Nephron (organoid): ENCODE measurements at regions not wholly inside any gene's neighbourhood (a gene's known extent, or its start where the extent isn't known, plus 50 kb on each side); places are given as distances from the start of the nearest gene placed in this dataset.

ENCODE experiments used
- H3K27ac Mint-ChIP-seq, 3 experiments: 2 replicates each; pipeline ENCODE4 v1.8.0; 2020; ENCODE audit warnings: mixed read lengths in 3 of 3, mild to moderate bottlenecking in 2 of 3, moderate library complexity in 1 of 3
- H3K27me3 Mint-ChIP-seq: 2 replicates; pipeline ENCODE4 v1.8.0; 2021; ENCODE audit warnings: low read depth, mild to moderate bottlenecking, moderate library complexity, mixed read lengths
- H3K36me3 Mint-ChIP-seq: 2 replicates; pipeline ENCODE4 v1.8.0; 2020; ENCODE audit warnings: low read depth, mixed read lengths
- H3K4me1 Mint-ChIP-seq: 2 replicates; pipeline ENCODE4 v1.8.0; 2020; ENCODE audit warnings: mixed read lengths
- H3K4me3 Mint-ChIP-seq, 3 experiments: 2 replicates each; pipeline ENCODE4 v1.8.0; 2020; ENCODE audit warnings: mild to moderate bottlenecking in 3 of 3, mixed read lengths in 3 of 3, moderate library complexity in 2 of 3
- H3K9me3 Mint-ChIP-seq: 2 replicates; pipeline ENCODE4 v1.8.0; 2020; ENCODE audit warnings: mixed read lengths
- TF ChIP-seq, protein P1 (sequence below), 3 experiments: fragments of 200-600 bp; sonication (generic); IDR thresholded peaks; one replicate each; pipeline ENCODE4 v1.5.0; 2021; ENCODE audit warnings: antibody characterized with exemption in 3 of 3; ENCODE audit not compliant: unreplicated experiment in 3 of 3

GRCh38 chr10:21021843-21022594 lies 124.9 kb upstream of the NEBL start:
- peaks cover 4% of the 10 kb centered on the region for H3K27me3 Mint-ChIP-seq
- H3K4me3 Mint-ChIP-seq: no peak overlapping the region
- no peaks in the 10 kb centered on the region for H3K36me3 Mint-ChIP-seq
- H3K9me3 Mint-ChIP-seq: no peaks in the 10 kb centered on the region
- no peaks in the 10 kb centered on the region for H3K4me1 Mint-ChIP-seq
- TF ChIP-seq, protein P1, sequence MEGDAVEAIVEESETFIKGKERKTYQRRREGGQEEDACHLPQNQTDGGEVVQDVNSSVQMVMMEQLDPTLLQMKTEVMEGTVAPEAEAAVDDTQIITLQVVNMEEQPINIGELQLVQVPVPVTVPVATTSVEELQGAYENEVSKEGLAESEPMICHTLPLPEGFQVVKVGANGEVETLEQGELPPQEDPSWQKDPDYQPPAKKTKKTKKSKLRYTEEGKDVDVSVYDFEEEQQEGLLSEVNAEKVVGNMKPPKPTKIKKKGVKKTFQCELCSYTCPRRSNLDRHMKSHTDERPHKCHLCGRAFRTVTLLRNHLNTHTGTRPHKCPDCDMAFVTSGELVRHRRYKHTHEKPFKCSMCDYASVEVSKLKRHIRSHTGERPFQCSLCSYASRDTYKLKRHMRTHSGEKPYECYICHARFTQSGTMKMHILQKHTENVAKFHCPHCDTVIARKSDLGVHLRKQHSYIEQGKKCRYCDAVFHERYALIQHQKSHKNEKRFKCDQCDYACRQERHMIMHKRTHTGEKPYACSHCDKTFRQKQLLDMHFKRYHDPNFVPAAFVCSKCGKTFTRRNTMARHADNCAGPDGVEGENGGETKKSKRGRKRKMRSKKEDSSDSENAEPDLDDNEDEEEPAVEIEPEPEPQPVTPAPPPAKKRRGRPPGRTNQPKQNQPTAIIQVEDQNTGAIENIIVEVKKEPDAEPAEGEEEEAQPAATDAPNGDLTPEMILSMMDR (IDR thresholded peaks at IDR 0.05; ENCODE audit: unreplicated experiment in 3 of 3): no peak
- no peak overlapping the region for H3K27ac Mint-ChIP-seq

- Mint-ChIP-seq H3K4me3 (no peak overlapping the region), H3K27ac (no peak overlapping the region), H3K4me1 (no peaks in the 10 kb centered on the region)
Observed at GRCh38 chr10:21021231-21021630, 124.1 kb upstream of the NEBL start.

DNA sequence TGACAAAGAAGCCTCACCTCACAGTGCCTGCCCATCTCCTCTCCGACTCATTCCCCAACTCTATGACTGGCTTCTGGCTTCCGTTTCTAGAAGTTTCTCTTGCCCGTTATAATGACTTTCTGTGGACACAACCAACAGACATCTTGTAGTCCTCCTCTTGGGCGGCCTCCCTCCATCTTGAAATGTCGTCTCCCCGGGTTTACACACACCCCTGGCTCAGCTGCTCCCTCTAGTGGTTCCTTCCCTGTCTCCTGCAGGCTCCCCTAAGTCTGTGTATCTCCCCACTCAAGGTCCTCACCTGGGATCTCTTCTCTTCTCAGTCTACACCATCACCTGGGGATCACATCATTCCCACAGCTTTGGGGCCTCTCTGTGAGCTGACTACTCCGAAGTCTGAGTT lies 123.4 kb upstream of the NEBL start:
- Mint-ChIP-seq H3K27ac (no peak overlapping the region), H3K4me1 (no peaks in the 10 kb centered on the region), H3K27me3 (peaks cover 4% of the 10 kb centered on the region), H3K36me3 (no peaks in the 10 kb centered on the region), H3K4me3 (no peak overlapping the region), H3K9me3 (no peaks in the 10 kb centered on the region)
- TF ChIP-seq, protein P1 (IDR thresholded peaks at IDR 0.05; ENCODE audit: unreplicated experiment in 3 of 3): no peak

More at GRCh38 chr10:21021231-21021630, 124.1 kb upstream of the NEBL start:
- TF ChIP-seq, protein P1 (IDR thresholded peaks at IDR 0.05; ENCODE audit: unreplicated experiment in 3 of 3): no peak
- H3K27me3 Mint-ChIP-seq: peaks cover 4% of the 10 kb centered on the region
- no peaks in the 10 kb centered on the region for H3K9me3 Mint-ChIP-seq
- H3K36me3 Mint-ChIP-seq: no peaks in the 10 kb centered on the region

DNA sequence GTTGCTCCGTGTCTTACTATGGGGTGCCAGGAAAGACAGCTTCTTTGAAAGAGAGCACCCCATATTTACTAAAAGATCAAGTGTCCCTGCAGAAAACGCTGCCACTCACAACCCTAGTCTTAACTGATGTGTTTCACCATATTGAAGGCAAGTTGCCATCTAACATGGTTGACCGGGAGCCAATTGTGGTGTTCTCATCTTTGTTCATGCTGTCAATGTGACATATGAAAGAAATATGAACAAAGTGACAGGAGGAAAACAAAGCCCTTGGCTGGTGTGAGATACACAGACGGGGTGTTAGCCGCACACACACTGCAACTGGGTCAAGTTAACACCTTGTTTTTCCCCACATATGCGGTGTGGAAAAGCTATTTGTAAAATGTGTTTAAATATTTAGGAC lies 122.3 kb upstream of the NEBL start:
- Mint-ChIP-seq H3K36me3 (no peaks in the 10 kb centered on the region), H3K27ac (no peak overlapping the region), H3K27me3 (peaks cover 4% of the 10 kb centered on the region), H3K4me1 (no peaks in the 10 kb centered on the region), H3K4me3 (no peak overlapping the region), H3K9me3 (no peaks in the 10 kb centered on the region)
- TF ChIP-seq, protein P1 (IDR thresholded peaks at IDR 0.05; ENCODE audit: unreplicated experiment in 3 of 3): no peak

DNA sequence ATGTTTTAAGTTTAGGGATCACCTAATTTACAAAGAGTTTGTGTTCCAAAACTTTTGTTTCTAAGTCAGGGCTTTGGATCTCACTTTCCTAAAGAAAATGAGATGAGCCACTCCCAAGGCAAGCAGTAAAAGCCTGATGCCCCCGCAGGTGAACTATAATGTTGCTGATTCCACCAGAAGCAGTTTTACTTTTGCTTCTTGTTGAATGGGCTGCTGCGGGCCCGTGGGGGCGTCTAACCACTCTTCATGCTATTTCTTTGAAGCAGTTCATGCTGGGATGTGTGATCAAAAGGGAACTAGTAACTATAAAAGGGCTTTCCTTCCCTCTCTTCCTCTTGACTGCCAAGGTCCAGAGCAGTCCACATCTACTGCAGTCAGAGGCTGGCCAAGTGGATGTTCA lies 118.7 kb upstream of the NEBL start:
- Mint-ChIP-seq H3K4me1 (no peaks in the 10 kb centered on the region), H3K27me3 (peaks cover 4% of the 10 kb centered on the region), H3K4me3 (no peak overlapping the region), H3K9me3 (no peaks in the 10 kb centered on the region), H3K36me3 (no peaks in the 10 kb centered on the region), H3K27ac (no peak overlapping the region)
- TF ChIP-seq, protein P1 (IDR thresholded peaks at IDR 0.05; ENCODE audit: unreplicated experiment in 3 of 3): no peak

DNA sequence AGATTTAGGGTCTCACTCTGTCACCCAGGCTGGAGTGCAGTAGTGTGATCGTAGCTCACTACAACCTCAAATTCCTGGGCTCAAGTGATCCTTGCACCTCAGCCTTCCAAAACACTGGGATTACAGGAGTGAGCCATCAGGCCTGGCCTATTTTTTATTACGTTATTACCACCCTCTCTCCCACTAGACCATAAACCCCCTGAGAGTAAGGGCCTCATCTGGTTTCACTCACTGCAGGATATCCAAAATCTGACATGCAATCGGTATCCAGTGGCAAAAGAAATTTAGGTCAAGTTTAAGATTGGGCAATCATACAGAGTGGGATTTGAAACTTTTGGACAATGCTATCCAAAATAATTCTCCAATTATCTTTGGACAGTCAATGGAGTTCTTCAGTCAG lies 117.0 kb upstream of the NEBL start:
- Mint-ChIP-seq H3K27me3 (no peaks in the 10 kb centered on the region), H3K4me1 (no peaks in the 10 kb centered on the region), H3K4me3 (no peak overlapping the region), H3K36me3 (no peaks in the 10 kb centered on the region), H3K9me3 (no peaks in the 10 kb centered on the region), H3K27ac (no peak overlapping the region)
- TF ChIP-seq, protein P1 (IDR thresholded peaks at IDR 0.05; ENCODE audit: unreplicated experiment in 3 of 3): no peak
